GM19324 (cell line): ENCODE measurements at regions not wholly inside any gene's neighbourhood (a gene's known extent, or its start where the extent isn't known, plus 50 kb on each side); places are given as distances from the start of the nearest gene placed in this dataset.
A peak's percentile ranks its signal among the peaks of the same experiment; 100 is the strongest.
"Not testable (repeated sequence)": the region's sequence is repeated elsewhere in the genome, so short reads cannot be mapped to it uniquely, and the experiment has no call there.

Experiments
- ATAC-seq: cut with Tn5 transposase; IDR thresholded peaks from one replicate; pipeline ENCODE4 v1.9.1; 2021; ENCODE audit warnings: mild to moderate bottlenecking, moderate library complexity; ENCODE audit not compliant: unreplicated experiment, low FRiP score

GRCh38 chr2:122085672-122086071 is 330.2 kb downstream of the TSN start:
- not testable (repeated sequence) for ATAC-seq

GRCh38 chr2:122094557-122094956 is 339.1 kb downstream of the TSN start:
- ATAC-seq = no peak

- ATAC-seq = no peak
Measured at GRCh38 chr2:122096761-122097160, 341.3 kb downstream of the TSN start.

GRCh38 chr2:122098306-122098705 is 342.9 kb downstream of the TSN start:
- no peak for ATAC-seq

- ATAC-seq = no peak
Measured at GRCh38 chr2:122100346-122100745, 344.9 kb downstream of the TSN start.

- no peak for ATAC-seq
Measured at GRCh38 chr2:122100756-122101155, 345.3 kb downstream of the TSN start.

GRCh38 chr2:122101319-122101718 is 345.9 kb downstream of the TSN start:
- ATAC-seq = no peak

- ATAC-seq = no peak
Measured at GRCh38 chr2:122105171-122105876, 349.9 kb downstream of the TSN start.

- no peak for ATAC-seq
Measured at GRCh38 chr2:122105877-122106206, 350.4 kb downstream of the TSN start.

- no peak for ATAC-seq
Measured at GRCh38 chr2:122108186-122108585, 352.7 kb downstream of the TSN start.

- ATAC-seq = no peak
Measured at GRCh38 chr2:122112216-122113005, 357.0 kb downstream of the TSN start.

- no peak for ATAC-seq
Measured at GRCh38 chr2:122114421-122114820, 359.0 kb downstream of the TSN start.

GRCh38 chr2:122117371-122117770 is 361.9 kb downstream of the TSN start:
- ATAC-seq = no peak

- no peak for ATAC-seq
Measured at GRCh38 chr2:122129399-122129798, 373.9 kb downstream of the TSN start.

- no peak for ATAC-seq
Measured at GRCh38 chr2:122132147-122132691, 376.8 kb downstream of the TSN start.

- no peak for ATAC-seq
Measured at GRCh38 chr2:122135021-122135937, 379.8 kb downstream of the TSN start.

GRCh38 chr2:122136056-122136455 is 380.6 kb downstream of the TSN start:
- peak; percentile 66 for ATAC-seq

- ATAC-seq = no peak
Measured at GRCh38 chr2:122138561-122138960, 383.1 kb downstream of the TSN start.

GRCh38 chr2:122139739-122140420 is 384.4 kb downstream of the TSN start:
- ATAC-seq = no peak

- ATAC-seq = no peak
Measured at GRCh38 chr2:122144884-122145283, 389.4 kb downstream of the TSN start.
